WI38 (cell line): ENCODE measurements at regions not wholly inside any gene's neighbourhood (a gene's known extent, or its start where the extent isn't known, plus 50 kb on each side); places are given as distances from the start of the nearest gene placed in this dataset.

Experiments
- H3K4me3 ChIP-seq: 2 replicates; pipeline ENCODE4 v1.5.1; 2011; ENCODE audit warnings: low read depth, mild to moderate bottlenecking, control low read depth, low read length
- TF ChIP-seq, protein P1 (sequence below): IDR thresholded peaks from 2 replicates; pipeline ENCODE4 v1.5.1; 2012; ENCODE audit warnings: low read depth, mild to moderate bottlenecking, control low read depth, low read length

DNA sequence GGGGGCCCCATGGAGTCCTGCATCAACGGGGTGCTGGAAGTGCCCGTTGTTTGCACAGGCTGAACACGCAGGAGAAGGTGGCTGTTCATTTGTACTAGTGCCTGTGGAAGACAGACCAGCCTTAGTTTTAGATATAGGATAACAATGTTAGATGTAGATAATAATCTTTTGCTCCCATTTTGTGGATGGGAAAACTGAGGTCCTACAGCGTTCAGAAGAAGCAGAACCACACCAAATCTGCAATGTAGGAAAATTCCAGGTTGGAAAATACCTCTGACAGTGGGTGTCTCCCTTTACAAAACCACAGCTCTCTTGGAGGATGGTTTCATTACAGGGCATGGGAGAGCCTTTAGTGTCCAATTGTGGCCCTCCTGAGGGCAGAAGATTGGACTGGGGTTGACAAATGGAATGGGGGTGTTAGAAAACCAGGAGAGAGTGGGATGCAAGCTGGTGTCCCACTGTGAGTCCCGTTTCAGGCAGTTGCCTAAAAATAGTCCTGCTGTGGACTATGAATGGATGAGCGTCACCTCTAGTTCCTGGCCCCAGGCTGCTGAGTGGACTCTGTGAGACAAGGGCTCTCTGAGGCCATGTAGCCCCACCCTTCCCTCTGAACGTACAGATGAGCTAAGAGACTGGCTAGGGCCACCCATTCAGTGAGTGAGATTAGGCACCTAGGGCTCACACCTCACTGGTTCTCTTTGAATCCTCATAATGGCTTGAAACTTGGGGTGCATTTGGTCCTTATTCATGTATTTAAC, 508.8 kb downstream of the MN1 start:
- TF ChIP-seq, protein P1, sequence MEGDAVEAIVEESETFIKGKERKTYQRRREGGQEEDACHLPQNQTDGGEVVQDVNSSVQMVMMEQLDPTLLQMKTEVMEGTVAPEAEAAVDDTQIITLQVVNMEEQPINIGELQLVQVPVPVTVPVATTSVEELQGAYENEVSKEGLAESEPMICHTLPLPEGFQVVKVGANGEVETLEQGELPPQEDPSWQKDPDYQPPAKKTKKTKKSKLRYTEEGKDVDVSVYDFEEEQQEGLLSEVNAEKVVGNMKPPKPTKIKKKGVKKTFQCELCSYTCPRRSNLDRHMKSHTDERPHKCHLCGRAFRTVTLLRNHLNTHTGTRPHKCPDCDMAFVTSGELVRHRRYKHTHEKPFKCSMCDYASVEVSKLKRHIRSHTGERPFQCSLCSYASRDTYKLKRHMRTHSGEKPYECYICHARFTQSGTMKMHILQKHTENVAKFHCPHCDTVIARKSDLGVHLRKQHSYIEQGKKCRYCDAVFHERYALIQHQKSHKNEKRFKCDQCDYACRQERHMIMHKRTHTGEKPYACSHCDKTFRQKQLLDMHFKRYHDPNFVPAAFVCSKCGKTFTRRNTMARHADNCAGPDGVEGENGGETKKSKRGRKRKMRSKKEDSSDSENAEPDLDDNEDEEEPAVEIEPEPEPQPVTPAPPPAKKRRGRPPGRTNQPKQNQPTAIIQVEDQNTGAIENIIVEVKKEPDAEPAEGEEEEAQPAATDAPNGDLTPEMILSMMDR: no peak

DNA sequence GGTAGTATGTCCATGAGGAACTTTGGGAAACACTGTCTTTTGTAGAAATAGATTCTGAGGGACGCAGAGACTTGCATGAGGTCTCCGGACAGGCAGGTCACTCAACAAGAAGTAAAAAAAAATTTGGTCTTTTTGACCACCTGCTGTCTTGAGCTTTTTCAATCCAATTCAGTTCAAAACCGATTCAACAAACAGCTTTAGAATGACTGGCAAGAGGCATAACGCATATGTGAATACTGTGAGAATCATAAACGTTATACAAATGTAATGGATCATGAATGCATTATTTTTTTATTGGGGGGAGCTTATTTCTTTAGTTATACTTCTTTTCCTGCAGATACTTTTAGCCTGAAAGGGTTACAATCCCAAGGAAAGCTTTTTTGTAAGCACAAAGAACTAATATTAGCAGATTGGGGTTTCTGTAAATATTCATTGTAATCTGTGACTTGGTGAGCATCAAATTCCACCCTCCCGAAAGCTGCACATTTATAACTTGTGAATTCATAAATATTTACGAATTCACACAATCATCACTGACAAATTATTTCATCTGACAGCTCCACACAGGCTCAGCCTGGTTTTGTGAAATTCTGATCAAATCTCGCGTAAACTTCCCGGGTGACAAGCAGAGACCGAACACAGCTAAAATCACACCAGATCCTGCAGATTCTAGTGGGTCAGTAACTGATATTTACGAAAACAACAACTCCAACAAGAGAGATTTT, 507.7 kb downstream of the MN1 start:
- H3K4me3 ChIP-seq: no peak overlapping the region
- TF ChIP-seq, protein P1: no peak

More for the DNA sequence above, 508.8 kb downstream of the MN1 start:
- H3K4me3 ChIP-seq: no peak overlapping the region

DNA sequence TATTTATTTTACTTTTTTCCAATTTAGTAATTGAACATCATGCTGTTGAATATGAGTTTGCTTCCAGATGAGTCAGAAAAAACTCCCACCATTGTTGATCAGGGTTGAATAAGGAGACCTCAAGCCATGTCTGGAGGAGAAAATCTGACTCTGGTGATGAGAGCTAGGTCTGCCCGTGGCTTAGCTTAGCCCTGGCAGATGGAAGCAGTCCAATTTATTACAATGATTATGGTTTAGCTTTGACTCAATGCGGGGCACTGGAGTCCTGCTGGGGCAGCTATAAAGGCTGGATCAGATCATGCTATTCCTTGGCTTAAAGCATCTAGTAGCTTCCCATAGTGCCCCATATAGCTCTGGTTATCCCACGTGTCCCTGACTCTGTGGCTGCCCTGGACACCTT, 506.5 kb downstream of the MN1 start:
- H3K4me3 ChIP-seq: no peak overlapping the region
- TF ChIP-seq, protein P1: no peak

DNA sequence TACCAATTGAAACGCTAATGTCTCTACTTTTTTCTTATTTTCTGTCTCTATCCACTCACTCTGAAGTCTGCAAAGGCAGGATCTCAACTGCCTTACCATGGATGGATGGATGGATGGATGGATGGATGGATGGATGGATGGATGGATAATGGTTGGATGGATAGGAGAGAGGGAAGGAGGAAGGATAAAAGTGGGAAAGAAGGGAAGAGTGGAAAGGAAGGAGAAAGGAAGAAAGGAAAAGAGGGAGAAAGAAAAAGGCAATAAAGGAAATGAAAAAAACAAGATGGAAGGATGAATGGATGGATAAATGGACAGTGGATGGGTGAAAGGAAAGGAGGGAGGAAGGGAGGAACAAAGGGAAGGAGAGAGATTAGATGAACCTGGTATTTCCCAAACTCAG, 506.0 kb downstream of the MN1 start:
- TF ChIP-seq, protein P1: no peak
- no peak overlapping the region for H3K4me3 ChIP-seq

DNA sequence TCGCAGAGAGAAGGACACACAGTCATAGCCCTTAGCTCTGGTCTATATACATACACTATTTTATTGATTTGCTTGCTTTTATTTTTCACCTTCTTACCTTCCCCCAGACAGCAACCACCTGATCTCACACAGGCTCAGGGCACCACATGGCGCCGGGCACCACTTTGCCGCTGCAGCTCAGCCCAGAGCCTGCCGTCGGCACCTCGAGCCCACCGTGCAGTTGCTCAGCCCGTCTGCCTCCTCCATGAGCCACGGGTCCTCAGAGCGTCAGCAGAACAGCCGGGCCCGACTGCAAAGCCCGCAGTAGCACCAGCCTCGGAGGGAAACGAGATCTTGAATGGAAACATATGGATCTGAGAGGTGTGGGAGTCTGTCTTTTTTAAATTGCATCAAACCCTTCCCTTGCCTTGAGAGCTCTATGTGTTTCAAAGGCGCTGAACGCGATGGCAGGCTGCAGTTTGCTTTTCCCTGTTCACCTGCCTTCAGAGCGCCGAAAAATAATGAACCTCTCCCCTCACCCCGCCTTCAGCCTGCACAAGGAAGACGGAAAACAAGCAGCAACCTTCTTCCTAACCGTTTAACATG, 505.4 kb downstream of the MN1 start:
- TF ChIP-seq, protein P1: no peak
- no peak overlapping the region for H3K4me3 ChIP-seq

DNA sequence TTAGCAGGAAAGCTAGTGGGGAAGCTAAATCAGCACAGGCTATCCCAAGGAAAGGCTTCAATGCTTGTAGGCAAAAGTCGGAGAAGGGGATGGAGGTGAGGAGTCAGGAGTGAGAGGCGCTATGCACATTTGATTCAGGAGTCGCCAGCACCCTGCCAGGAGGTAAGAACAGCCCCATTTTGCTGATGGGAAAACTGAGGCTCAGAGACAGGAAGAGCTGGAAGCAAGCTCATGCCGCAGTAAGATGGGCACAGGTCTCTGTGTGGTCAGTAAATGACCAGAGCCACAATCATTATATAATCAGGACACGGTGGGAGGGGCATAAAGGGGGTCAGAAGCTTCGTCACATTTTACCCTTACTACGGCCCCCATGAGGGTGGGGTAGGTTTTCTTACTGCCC, 504.4 kb downstream of the MN1 start:
- H3K4me3 ChIP-seq: no peak overlapping the region
- TF ChIP-seq, protein P1: no peak

DNA sequence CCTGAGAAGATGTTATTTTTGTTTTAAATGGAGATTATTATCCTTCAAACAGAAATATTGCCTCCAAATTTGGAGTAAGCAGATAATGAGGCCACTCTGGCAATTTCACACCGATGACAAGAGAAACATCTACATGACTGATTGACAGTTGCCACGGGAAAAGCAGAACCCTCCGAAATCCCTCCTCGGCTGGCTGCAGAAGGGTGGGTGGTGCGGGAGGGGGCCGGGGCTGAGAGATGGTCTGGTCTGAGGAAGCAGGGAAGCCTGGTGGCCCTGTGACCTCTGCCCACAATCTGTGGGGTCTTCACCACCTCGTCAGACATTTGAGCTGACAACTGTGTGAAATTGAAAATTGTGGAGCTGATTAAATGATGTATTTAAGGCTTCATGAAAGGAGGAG, 503.2 kb downstream of the MN1 start:
- H3K4me3 ChIP-seq: no peak overlapping the region
- TF ChIP-seq, protein P1: no peak
